IPS DF 6.9 (cell line): ENCODE measurements at regions not wholly inside any gene's neighbourhood (a gene's known extent, or its start where the extent isn't known, plus 50 kb on each side); places are given as distances from the start of the nearest gene placed in this dataset.
"Not testable (repeated sequence)": the region's sequence is repeated elsewhere in the genome, so short reads cannot be mapped to it uniquely, and the experiment has no call there.

Experiments
- DNase-seq: peaks from one replicate; pipeline ENCODE4 v3.0.0-alpha.2; 2013; ENCODE audit warnings: low read depth, low spot score
- H3K27ac ChIP-seq: one replicate; pipeline ENCODE4 v1.5.1; 2013; ENCODE audit warnings: low read length, control low read depth
- H3K27me3 ChIP-seq: 2 replicates; pipeline ENCODE4 v1.6.1; 2013; ENCODE audit warnings: mild to moderate bottlenecking, low read length; ENCODE audit not compliant: control insufficient read depth, insufficient read depth
- H3K36me3 ChIP-seq: 2 replicates; pipeline ENCODE4 v1.6.1; 2013; ENCODE audit warnings: low read length; ENCODE audit not compliant: control insufficient read depth, insufficient read depth
- H3K4me1 ChIP-seq: 2 replicates; pipeline ENCODE4 v1.6.1; 2013; ENCODE audit warnings: low read length; ENCODE audit not compliant: control insufficient read depth, insufficient read depth
- H3K4me3 ChIP-seq: 2 replicates; pipeline ENCODE4 v1.5.1; 2013; ENCODE audit warnings: mild to moderate bottlenecking, low read length
- H3K9me3 ChIP-seq: 2 replicates; pipeline ENCODE4 v1.6.1; 2013; ENCODE audit warnings: low read length, inconsistent platforms; ENCODE audit not compliant: control insufficient read depth, insufficient read depth
- WGBS: extraction: QIAGEN DNeasy Blood & Tissue Kit; methylation state at CpG from one replicate; pipeline ENCODE4 v1.1.7; 2013; ENCODE audit warnings: mixed read lengths, missing lambda C conversion rate; ENCODE audit not compliant: insufficient read length, insufficient coverage; 5-methylcytosine and 5-hydroxymethylcytosine counted together

DNA sequence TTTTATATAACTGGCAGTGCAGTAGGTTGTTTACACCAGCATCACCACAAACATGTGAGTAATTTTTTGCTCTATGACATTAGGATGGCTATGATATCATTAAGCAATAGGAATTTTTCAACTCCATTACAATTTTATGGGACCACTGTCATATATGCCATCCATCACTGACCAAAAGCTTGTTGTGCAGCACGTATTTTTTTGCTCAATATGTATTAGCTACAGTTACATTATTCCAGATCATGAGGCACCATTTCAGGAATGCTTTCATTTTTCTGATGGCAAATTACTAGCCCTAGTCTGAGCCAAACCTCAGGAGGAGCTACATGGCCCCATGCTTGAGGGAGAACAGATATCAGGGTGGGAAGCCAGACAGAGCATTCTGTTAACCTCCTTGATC is 56.8 kb upstream of the DCLK2 start:
- no peaks in the 10 kb centered on the region for H3K27me3 ChIP-seq
- no peak overlapping the region for H3K4me3 ChIP-seq
- H3K4me1 ChIP-seq, result no peaks in the 10 kb centered on the region
- no peak overlapping the region for H3K27ac ChIP-seq
- DNase-seq, result no peak
- H3K36me3 ChIP-seq, result no peaks in the 10 kb centered on the region
- no peaks in the 10 kb centered on the region for H3K9me3 ChIP-seq
- WGBS, result no CpG with 5 or more reads among the region's 1 CpG

GRCh38 chr4:150023489-150023888 is 54.8 kb upstream of the DCLK2 start:
- Histone ChIP-seq H3K27me3 (no peaks in the 10 kb centered on the region), H3K4me1 (no peaks in the 10 kb centered on the region), H3K36me3 (no peaks in the 10 kb centered on the region), H3K4me3 (no peak overlapping the region), H3K27ac (no peak overlapping the region), H3K9me3 (peaks cover 2% of the 10 kb centered on the region)
- no peak for DNase-seq
- no CpG with 5 or more reads among the region's 2 CpGs for WGBS

DNA sequence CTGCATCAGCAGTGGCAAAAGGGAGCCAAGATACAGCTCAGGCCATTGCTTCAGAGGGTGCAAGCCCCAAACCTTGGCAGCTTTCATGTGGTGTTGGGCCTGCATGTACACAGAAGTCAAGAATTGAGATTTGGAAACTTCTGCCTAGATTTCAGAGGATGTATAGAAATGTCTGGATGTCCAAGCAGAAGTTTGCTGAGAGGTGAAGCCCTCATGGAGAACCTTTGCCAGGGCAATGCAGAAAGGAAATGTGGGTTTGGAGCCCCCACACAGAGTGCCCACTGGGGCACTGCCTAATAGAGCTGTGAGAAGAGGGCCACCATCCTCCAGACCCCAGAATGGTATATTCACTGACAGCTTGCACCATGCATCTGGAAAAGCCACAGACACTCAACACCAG is 51.3 kb upstream of the DCLK2 start:
- DNase-seq, H3K4me3 ChIP-seq: not testable (repeated sequence)

More for the DNA sequence above, 51.3 kb upstream of the DCLK2 start:
- not testable (repeated sequence) for H3K27ac ChIP-seq, H3K27me3 ChIP-seq, H3K36me3 ChIP-seq, H3K9me3 ChIP-seq, H3K4me1 ChIP-seq
